Smooth muscle cell (in vitro differentiated cells): ENCODE measurements at regions not wholly inside any gene's neighbourhood (a gene's known extent, or its start where the extent isn't known, plus 50 kb on each side); places are given as distances from the start of the nearest gene placed in this dataset.

Source experiments
- DNase-seq: peaks from one replicate; lab custom pipeline; 2025; ENCODE audit not compliant: unreplicated experiment; lab: John Stamatoyannopoulos, UW
- H2AFZ ChIP-seq: fragments of 200-600 bp; sonication (generic); 2 replicates; pipeline ENCODE4 v1.6.0; 2016; ENCODE audit warnings: antibody characterized with exemption, low read depth, mild to moderate bottlenecking
- H3F3A ChIP-seq: fragments of 200-600 bp; sonication (generic); 2 replicates; pipeline ENCODE4 v1.6.0; 2017; ENCODE audit warnings: antibody characterized with exemption, low read depth
- H3K27ac ChIP-seq: fragments of 200-600 bp; sonication (generic); 2 replicates; pipeline ENCODE4 v1.5.1; 2016; ENCODE audit warnings: low read depth, mild to moderate bottlenecking
- H3K27me3 ChIP-seq: fragments of 200-600 bp; sonication (generic); 2 replicates; pipeline ENCODE4 v1.6.1; 2016; ENCODE audit warnings: low read depth, mild to moderate bottlenecking
- H3K36me3 ChIP-seq: fragments of 200-600 bp; sonication (generic); 2 replicates; pipeline ENCODE4 v1.5.1; 2016; ENCODE audit warnings: low read depth
- H3K4me1 ChIP-seq: fragments of 200-600 bp; sonication (generic); 2 replicates; pipeline ENCODE4 v1.5.1; 2016; ENCODE audit warnings: low read depth
- H3K4me2 ChIP-seq: fragments of 200-600 bp; sonication (generic); 2 replicates; pipeline ENCODE4 v1.6.0; 2016; ENCODE audit warnings: mild to moderate bottlenecking
- H3K4me3 ChIP-seq: fragments of 200-600 bp; sonication (generic); 2 replicates; pipeline ENCODE4 v1.5.1; 2016; ENCODE audit warnings: mild to moderate bottlenecking
- H3K79me2 ChIP-seq: fragments of 200-600 bp; sonication (generic); 2 replicates; pipeline ENCODE4 v1.6.0; 2016; ENCODE audit warnings: low read depth, mild to moderate bottlenecking
- H3K9ac ChIP-seq: fragments of 200-600 bp; sonication (generic); 2 replicates; pipeline ENCODE4 v1.6.0; 2016; ENCODE audit warnings: low read depth
- H3K9me3 ChIP-seq: fragments of 200-600 bp; sonication (generic); replicated peaks from 2 replicates; pipeline ENCODE4 v1.5.1; 2016; ENCODE audit warnings: low read depth
- H4K20me1 ChIP-seq: fragments of 200-600 bp; sonication (generic); 2 replicates; pipeline ENCODE4 v1.6.0; 2016; ENCODE audit warnings: low read depth
- CTCF ChIP-seq: fragments of 200-600 bp; sonication (generic); IDR thresholded peaks from 2 replicates; pipeline ENCODE4 v1.5.1; 2017; ENCODE audit warnings: borderline replicate concordance, mild to moderate bottlenecking, antibody characterized with exemption; ENCODE audit not compliant: insufficient read depth, poor library complexity, severe bottlenecking
- WGBS: methylation state at CpG from one replicate; pipeline ENCODE4 v1.1.7; 2016; ENCODE audit warnings: low lambda C conversion rate; 5-methylcytosine and 5-hydroxymethylcytosine counted together

- H2AFZ ChIP-seq: no peak overlapping the region
- H3K4me2 ChIP-seq: no peak overlapping the region
- H3K27ac ChIP-seq: no peak overlapping the region
- H3K9me3 ChIP-seq: no peaks in the 10 kb centered on the region
- no peaks in the 10 kb centered on the region for H3K36me3 ChIP-seq
- no peaks in the 10 kb centered on the region for H3K4me1 ChIP-seq
- WGBS: 88% methylated on average over 8 of the region's 8 CpGs
- no peaks in the 10 kb centered on the region for H4K20me1 ChIP-seq
- H3F3A ChIP-seq: no peaks in the 10 kb centered on the region
- H3K79me2 ChIP-seq: no peaks in the 10 kb centered on the region
- DNase-seq: no peak
- no peaks in the 10 kb centered on the region for H3K27me3 ChIP-seq
- TF ChIP-seq CTCF: no peak
- H3K9ac ChIP-seq: no peak overlapping the region
- H3K4me3 ChIP-seq: no peak overlapping the region
These were observed 173.7 kb downstream of the CAND1 start for GRCh38 chr12:67442896-67443295.

- TF ChIP-seq CTCF: no peak
- H3K27ac ChIP-seq: no peak overlapping the region
These were observed 175.4 kb downstream of the CAND1 start for GRCh38 chr12:67444542-67444941.

GRCh38 chr12:67446716-67447115 lies 177.6 kb downstream of the CAND1 start:
- no peak for DNase-seq

More at GRCh38 chr12:67444542-67444941, 175.4 kb downstream of the CAND1 start:
- no peak overlapping the region for H2AFZ ChIP-seq
- H3K4me1 ChIP-seq: no peaks in the 10 kb centered on the region
- H3K4me2 ChIP-seq: no peak overlapping the region
- DNase-seq: no peak
- no peaks in the 10 kb centered on the region for H3K27me3 ChIP-seq
- H4K20me1 ChIP-seq: no peaks in the 10 kb centered on the region
- 69% methylated on average over 5 of the region's 5 CpGs for WGBS
- no peaks in the 10 kb centered on the region for H3F3A ChIP-seq
- H3K36me3 ChIP-seq: no peaks in the 10 kb centered on the region
- H3K79me2 ChIP-seq: no peaks in the 10 kb centered on the region
- H3K9me3 ChIP-seq: no peaks in the 10 kb centered on the region
- H3K4me3 ChIP-seq: no peak overlapping the region
- no peak overlapping the region for H3K9ac ChIP-seq

More at GRCh38 chr12:67446716-67447115, 177.6 kb downstream of the CAND1 start:
- Histone ChIP-seq H3K27ac (no peak overlapping the region), H3F3A (no peaks in the 10 kb centered on the region), H4K20me1 (no peaks in the 10 kb centered on the region), H3K9ac (no peak overlapping the region), H3K4me1 (no peaks in the 10 kb centered on the region), H3K4me2 (no peak overlapping the region), H2AFZ (no peak overlapping the region), H3K79me2 (no peaks in the 10 kb centered on the region), H3K27me3 (no peaks in the 10 kb centered on the region), H3K9me3 (no peaks in the 10 kb centered on the region), H3K36me3 (no peaks in the 10 kb centered on the region), H3K4me3 (no peak overlapping the region)
- 87% methylated on average over 5 of the region's 5 CpGs for WGBS
- no peak for TF ChIP-seq CTCF
